NCI-H2227 (cell line): ENCODE measurements at regions not wholly inside any gene's neighbourhood (a gene's known extent, or its start where the extent isn't known, plus 50 kb on each side); places are given as distances from the start of the nearest gene placed in this dataset.
"Not testable (repeated sequence)": the region's sequence is repeated elsewhere in the genome, so short reads cannot be mapped to it uniquely, and the experiment has no call there.

ENCODE experiments used
- DNase-seq: peaks from one replicate; lab custom pipeline; 2025; ENCODE audit not compliant: unreplicated experiment; lab: John Stamatoyannopoulos, UW

DNA sequence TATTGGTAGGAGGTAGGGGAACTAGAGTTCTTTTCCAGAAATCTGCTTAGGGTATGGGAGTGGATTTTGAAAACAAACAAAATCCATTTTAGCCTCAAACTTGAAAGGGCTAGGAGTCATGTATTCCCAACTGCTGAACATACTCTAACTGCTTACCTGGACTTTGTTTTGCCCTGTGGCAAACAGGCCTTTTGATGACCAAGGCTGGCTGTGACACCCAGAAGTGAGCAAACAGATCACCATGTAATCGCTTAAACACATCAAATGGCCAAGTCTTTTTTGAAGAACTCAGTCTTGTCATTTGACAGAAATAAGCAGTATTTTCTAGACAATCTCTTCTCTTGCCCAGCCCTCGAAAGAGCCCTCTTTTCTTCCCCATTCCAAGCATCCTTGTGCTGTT is 203.4 kb downstream of the KIT start:
- DNase-seq: no peak

DNA sequence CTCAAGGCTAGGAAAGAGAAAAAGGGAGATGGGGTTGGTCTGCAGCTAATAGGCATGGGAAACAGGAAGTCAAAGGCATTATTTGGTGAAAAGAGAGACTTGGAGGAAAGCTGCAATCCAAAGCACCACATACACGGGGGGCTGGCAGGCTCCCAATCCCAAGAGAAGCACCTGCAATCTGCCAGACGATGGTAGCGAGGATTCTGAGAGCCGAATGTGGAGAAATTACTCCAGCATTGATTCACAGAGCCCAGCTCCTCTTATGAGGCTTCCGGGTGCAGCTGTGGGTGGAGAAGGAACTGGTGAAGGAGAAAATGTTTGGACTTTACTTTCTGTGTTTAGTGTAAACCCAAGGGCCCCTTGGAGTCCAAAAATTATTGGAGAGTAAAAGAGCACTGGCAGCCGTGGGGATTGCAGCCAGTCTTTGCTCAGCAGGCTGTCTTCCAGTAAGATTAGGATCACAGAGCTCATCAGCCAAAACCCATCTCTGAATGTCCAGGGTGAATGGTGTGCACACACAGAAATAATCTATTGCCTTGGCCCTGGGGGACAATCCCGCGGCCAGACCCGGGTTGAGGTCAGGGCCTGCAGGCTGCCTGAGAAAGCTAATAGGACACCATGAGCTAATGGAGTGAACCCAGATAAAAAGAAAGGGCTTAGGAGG is 197.6 kb downstream of the KIT start:
- no peak for DNase-seq

GRCh38 chr4:54852602-54853001 is 194.8 kb downstream of the KIT start:
- DNase-seq: no peak

DNA sequence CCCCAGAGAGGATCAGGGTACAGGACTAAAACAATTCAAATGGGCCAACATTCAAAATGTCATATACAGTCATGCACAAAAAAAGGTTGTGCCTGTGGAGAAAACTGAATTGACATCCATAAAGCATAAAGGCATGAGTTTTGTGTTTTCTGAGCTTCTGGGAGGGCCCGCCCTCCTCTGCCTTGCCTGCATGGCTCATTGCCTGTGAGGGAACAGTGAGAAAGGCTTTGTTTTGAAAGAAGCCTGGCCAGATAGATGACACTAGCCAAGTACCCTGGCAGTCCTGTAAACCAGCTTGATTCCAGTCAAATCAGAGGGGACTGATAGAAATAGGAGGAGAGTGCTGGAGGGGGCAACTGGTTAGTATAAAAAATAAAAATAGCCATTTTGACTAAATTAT is 194.3 kb downstream of the KIT start:
- no peak for DNase-seq

- no peak for DNase-seq
These were observed 187.2 kb downstream of the KIT start for GRCh38 chr4:54844911-54845310.

GRCh38 chr4:54843946-54844345 is 186.2 kb downstream of the KIT start:
- no peak for DNase-seq

DNA sequence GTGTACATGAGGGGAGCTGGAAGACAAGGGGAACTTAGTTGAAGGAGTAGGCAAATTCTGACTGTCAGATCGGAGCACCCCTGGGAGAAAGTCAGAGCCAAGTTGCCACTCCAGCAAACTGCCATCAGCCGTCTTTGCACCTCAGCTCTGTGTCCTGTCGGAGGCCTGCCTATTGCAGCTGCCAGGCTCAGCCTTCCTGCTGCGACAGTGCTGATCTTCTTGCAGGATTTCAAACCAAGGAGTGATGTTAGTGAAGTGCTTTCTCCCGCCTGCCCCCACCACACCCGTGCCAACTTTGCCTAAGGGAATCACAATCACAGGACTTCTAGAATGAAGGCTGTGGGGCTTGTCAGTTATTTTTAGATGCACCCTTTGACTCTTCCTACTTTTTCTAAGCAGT is 185.3 kb downstream of the KIT start:
- DNase-seq: no peak

- no peak for DNase-seq
These were observed 184.9 kb downstream of the KIT start for GRCh38 chr4:54842656-54843055.

- no peak for DNase-seq
These were observed 184.5 kb downstream of the KIT start for GRCh38 chr4:54842226-54842625.

DNA sequence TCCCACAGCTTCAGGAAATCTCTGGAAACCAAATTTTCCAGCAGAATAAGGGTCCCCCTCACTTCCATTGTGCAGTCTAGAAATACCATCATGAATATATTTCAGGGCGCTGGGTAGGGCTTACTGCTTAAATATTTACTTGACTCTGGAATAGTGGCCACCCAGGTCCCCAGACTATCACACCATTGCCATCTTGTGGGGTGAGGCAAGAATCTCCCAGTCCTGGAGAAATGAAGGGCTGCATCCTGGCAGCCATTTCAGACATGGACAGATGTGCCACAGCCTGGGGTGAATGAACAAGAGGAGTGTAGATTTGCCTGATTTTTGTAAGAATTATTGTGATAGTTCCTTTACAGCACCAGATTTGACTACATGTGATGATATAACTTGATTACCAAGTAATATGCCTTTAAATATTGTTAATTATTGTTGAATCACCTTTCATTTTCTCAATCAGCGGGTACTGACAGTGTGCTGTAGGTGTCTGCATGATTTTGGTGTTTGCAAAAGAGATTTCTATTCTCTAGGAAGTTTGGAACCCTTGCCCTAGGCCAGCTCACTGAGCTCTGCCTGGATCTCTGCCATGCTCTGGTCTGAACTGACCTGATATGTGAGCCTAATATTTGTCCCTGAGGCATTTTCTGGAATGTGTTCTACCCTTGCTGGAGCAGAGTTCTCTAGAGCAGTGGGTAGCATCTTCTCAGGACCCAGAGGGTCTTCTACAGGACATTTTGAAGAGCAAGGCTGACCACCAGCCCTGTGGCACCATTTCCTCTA is 183.4 kb downstream of the KIT start:
- DNase-seq: no peak

- DNase-seq: no peak
These were observed 182.7 kb downstream of the KIT start for GRCh38 chr4:54840430-54840829.

DNA sequence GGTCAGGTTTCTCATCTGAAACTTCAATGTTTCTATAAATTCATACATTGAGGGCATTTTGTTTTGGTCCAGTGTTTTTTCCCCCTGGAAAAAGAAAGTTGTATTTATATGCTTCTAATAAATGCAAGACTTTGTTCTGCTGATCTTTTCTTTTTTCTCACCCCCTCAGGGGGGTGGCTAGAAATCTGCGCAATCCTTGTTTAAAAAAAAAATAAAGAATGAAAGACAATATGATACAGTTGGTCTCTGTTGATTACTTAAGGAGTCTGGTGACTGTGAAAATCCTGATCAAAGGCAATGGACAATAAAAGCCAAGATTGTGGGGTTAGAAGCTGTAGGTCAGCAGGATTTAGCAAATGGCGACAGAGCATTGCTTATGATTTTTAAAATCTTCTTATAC is 180.5 kb downstream of the KIT start:
- DNase-seq: no peak

DNA sequence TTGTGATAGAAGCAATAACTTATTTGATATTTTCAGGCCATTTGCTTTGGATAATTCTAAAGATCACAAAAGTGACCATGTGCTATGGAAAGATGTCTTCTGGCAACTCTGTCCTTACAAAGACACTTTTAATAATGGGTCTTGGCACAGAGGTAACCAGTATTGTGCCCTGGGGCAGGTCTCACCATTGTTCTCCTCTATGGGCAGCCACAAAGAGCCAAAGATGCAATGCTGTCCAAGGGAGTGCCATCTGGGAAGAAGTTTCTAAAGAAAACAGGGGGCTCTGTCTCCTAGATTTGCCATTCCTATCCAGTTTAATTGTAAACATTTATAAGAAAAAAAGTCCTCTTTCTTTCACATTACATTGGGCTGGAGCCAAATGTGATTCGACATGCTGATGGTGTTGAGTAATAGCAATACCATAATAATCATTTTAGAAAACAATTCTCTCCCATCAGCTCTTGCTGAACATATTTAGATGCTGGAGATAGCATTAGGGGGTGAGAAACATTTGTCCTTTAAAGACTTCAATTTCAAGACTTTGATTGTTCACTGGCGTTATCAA is 179.9 kb downstream of the KIT start:
- no peak for DNase-seq

- DNase-seq: not testable (repeated sequence)
These were observed 170.6 kb downstream of the KIT start for GRCh38 chr4:54828361-54828760.

- DNase-seq: no peak
These were observed 165.9 kb downstream of the KIT start for GRCh38 chr4:54823616-54824015.

DNA sequence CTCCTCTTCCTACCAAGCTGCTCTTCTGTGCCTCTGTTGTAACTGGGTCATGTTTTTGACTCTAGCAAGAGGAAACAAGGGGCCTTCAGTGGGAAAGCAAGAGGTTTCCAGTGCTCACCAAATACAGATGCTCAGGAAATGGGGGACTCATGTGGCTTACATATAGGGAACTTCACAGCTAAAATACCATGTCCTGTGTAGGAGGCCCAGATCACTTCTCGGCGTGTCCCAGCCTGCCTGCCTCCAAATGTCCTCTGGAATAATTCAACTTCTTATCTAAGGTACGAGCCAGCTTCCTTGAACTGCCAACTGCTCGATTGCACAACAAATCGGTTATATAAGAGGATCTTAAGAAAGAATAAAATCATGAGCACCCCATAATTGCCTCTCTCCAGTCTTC is 161.3 kb downstream of the KIT start:
- DNase-seq: no peak

DNA sequence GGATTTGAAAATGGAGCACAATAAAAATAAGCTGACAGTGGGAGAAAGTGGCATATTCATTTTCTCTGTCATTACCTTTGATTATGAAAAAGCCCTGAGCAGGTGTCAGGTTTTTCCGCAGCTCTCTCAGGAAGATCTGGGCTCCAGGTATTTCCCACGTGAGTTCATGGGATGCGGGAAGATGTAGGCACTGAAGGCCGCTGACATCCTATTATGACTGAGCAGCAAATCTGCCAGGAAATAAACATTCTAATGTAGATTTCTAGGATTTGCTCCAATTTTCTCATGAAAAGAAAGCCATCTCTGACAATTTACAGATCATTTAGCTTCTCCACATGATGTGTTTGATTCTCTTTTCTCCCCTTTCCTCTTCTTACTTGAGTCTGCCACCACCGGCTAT is 160.7 kb downstream of the KIT start:
- no peak for DNase-seq

- no peak for DNase-seq
These were observed 155.9 kb downstream of the KIT start for GRCh38 chr4:54813674-54814073.

DNA sequence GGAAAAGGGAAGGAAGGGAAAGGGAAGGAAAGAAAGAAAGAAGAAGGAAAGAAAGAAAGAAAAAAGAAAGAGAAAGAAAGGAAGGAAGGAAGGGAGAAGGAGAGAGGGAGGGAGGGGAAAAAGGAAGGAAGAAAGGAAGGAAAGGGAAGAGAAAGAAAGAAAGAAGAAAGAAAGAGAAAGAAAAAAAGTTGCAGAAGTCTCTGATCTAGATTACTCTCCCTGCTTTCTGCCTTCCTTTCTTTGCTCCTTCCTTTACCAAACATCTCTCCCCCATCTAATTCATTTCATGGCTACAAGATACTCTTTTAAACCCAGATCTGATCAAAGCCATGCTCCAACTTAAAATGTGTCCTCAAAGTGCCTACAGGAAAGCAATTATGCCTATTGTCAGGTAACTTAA is 148.6 kb downstream of the KIT start:
- DNase-seq: no peak

DNA sequence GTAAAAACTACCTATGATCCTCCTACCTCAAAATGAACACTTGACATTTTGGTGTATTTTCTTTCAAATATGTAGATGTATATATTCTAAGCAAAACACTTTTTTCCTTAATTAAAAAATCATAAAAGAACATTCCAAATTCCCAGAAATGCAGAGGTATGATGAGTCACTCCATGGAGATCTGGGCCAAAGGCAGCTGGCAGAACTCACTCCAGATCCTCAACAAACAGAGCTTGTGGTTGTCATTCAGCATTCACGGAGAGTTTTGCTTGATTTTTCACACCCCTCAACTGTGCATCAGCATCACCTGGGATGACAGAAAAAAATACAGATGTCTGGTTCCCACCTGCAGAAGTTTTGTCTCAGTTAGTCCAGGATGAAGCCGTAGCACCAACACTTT is 144.6 kb downstream of the KIT start:
- no peak for DNase-seq

DNA sequence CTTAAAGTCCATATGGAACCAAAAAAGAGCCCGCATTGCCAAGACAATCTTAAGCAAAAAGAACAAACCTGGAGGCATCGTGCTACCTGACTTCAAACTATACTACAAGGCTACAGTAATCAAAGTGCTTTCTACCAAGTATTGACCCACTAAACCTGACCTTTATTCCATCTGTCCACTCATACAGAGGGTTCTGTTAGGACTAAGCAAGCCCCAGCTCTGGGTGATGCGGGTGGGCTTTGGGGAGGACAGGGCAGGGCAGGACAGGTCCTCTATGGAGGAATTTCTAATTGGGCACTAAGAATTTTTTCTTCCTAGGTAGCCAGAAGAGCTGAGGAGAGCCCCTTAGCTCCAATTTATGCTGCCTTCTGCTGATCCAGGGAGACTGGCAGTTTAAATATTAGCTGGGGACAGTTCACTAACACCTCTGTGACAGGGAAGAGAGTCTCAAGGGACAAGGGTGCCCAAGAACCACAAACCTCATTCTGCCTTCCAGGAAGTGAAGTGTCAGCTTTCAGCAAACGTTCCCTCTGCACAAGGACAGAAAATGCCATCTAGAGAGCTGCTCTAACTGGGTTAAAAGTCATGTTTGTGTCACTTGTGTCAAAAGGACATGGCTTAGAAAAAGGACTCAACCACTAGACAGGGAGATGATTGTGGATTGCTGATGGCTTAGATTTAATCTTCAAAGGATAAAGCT is 143.2 kb downstream of the KIT start:
- DNase-seq: no peak

- DNase-seq: no peak
These were observed 136.8 kb downstream of the KIT start for GRCh38 chr4:54794579-54794978.
